Putamen (tissue), 1 donor: ENCODE measurements at regions not wholly inside any gene's neighbourhood (a gene's known extent, or its start where the extent isn't known, plus 50 kb on each side); places are given as distances from the start of the nearest gene placed in this dataset.

ENCODE experiments used
- DNase-seq: peaks from one replicate; pipeline ENCODE4 v3.0.0-alpha.2; 2016; ENCODE audit warnings: low spot score

DNA sequence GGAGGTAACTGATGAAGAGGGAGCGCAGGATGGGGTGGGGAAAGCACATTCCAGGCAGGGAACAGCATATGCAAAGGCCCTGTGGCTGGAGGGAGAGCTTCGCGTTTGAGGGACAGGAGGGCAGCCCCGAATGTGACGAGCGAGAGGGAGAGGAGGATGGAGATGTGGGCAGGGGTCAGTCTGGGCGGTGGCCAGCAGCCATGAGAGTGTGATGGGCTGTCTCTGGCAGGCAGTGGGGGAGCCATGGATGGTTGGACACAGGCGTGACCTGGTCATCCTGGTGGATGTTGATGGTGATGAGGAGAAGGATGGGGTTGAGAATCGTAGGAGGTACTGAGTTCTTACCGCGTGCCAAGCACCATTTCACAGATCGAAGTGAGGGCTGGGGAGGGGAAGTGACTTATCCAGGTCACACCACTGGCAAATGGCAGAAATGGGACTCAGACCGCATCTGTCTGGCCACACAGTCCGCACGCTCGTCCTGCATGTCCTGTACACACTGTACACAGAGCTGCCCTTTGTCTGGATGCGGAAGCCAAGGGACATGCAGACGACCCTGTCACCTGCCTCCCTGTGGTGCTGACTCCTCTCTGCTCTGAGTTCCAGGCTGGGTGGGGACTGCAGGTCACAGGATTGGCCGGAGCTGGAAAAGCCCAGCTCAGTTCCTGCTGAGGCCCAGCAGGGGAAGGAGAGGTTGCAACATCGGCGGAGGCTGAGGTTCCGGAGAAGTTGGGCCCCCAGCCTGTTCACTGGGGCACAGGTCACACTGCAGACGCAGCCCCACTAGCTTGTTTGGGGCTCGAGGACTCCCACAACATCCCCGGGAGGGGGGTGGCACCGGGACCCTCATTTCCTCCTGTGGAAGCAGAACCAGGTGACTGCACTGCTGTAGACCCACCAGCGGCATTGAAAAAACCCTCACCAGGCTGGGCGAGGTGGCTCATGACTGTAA, 165.6 kb upstream of the IER5L start:
- peak; percentile 46 for DNase-seq

- no peak for DNase-seq
Measured at GRCh38 chr9:129342591-129343423, 164.7 kb upstream of the IER5L start.

GRCh38 chr9:129341987-129342348, 163.9 kb upstream of the IER5L start:
- DNase-seq = no peak

DNA sequence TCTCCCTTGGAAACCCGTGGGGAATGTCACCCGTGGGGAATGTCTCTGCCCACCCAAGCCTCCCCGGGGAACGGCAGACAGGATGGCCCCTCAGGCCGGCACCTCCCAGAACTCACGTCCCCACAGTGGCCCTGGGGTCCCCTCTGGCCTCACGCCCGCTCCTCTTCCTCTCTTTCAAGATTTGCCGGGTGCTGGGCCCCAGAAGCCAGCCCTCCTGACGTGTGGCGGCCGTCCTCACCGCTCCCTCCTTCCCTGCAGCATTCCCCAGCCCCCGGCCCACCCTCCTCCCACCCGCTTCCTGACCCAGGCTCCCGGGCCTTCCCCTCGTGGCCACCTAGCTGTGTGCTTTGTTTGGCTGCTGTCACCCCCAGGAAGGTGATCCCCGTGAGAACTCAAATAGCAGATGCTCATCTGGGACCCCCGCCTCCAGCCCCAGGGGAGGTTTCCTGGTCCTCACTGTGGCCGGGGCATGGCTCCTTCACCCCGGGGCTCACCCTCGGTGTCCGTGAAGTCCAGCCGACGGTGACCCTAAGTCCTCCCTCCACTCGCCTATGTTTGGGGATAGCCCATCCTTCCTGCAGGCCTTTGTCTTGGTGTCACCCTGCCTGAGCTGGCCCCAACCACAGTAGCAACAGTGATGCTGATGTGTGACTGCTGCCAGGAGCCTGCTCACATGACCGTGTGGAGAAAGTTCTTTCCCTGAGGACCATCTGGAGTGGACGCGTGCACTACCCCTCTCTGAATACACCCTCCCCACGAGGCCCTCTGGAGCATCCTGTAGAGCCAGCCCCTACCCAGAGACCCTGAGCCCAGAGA, 163.3 kb upstream of the IER5L start:
- no peak for DNase-seq

DNA sequence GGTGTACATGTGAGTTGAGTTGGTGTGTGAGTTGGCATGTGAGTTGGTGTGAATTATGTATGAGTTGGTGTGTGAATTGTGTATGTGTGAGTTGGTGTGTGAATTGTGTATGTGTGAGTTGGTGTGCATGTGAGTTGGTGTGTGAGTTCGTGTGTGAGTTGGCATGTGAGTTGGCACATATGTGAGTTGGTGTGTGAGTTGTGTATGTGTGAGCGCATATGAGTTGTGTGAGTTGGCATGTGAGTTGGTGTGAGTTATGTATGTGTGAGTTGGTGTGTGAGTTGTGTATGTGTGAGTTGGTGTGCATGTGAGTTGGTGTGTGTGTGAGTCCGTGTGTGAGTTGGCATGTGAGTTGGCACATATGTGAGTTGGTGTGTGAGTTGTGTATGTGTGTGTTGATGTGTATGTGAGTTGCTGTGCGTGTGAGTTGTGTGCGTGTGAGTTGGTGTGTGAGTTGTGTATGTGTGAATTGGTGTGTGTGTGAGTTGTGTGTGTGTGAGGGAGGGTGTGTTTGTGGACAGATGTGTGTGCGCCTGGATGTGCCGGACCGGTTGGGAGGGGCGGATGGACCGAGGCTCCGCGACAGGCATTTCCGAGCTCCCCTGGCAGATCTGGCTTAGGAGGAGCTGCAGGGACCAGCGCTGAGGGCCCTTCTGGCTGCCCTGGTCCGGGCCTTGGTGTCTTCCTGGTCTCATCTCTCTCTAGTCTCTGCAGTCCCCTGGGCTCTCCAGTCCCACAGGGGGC, 162.5 kb upstream of the IER5L start:
- no peak for DNase-seq

DNA sequence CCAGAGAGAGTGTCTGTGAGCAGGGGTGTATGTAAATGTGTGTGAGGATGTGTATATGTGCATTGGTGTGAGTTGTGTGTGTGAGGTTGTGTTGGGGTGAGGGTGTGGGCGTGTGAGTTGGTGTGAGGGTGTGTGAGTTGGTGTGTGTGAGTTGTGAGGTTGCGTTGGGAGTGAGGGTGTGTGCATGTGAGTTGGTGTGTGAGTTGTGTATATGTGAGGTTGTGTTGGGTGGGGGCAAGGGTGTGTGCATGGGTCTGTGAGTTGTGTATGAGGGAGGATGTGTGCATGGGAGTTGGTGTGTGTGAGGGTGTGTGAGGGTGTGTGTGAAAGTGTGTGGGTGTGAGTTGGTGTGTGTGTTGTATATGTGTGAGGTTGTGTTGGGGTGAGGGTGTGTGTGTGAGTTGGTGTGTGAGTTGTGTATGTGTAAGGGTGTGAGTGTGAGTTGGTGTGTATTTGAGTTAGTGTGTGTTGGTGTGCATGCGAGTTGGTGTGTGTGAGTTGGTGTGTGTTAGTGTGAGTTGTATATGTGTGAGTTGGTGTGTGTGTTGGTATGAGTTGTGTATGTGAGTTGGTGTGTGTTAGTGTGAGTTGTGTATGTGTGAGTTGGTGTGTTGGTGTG, 161.6 kb upstream of the IER5L start:
- no peak for DNase-seq

- no peak for DNase-seq
Measured at GRCh38 chr9:129338724-129339430, 160.8 kb upstream of the IER5L start.

DNA sequence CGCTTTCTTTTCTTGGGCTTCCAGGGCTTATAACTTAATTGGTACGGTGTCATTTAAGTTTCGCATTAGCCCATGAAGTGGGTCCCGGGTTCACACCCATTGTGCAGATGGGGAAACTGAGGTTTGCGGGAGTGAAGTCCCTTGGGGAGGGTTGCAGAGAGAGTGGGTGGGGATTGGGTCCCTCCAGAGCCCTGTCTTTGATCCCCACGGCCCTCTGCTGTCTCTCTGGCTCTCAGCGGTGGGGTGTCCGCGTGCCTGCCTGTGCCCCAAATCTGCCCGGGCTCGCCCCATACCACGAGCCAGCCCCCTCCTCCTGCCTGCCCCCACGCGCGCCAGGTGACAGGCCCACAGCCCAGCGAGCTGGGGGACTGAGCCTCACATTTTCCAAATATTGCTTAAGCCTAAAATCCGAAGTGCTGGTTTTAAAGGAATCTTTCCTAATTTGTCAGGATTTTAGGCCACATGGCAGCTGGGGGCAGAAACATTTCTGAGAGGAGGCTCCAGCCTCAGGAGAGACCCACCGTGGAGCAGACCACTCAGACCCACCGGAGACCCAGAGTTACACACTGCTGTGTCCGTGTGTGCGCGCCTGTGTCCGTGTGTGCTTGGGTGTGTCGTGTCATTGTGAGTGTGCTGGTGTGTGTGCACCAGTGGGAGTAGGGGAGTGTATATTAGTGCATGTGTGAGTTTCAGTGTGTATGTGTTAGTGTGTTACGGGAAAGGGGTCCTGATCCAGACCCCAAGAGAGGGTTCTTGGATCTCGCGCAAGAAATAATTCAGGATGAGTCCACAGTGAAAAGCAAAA, 159.5 kb upstream of the IER5L start:
- no peak for DNase-seq

DNA sequence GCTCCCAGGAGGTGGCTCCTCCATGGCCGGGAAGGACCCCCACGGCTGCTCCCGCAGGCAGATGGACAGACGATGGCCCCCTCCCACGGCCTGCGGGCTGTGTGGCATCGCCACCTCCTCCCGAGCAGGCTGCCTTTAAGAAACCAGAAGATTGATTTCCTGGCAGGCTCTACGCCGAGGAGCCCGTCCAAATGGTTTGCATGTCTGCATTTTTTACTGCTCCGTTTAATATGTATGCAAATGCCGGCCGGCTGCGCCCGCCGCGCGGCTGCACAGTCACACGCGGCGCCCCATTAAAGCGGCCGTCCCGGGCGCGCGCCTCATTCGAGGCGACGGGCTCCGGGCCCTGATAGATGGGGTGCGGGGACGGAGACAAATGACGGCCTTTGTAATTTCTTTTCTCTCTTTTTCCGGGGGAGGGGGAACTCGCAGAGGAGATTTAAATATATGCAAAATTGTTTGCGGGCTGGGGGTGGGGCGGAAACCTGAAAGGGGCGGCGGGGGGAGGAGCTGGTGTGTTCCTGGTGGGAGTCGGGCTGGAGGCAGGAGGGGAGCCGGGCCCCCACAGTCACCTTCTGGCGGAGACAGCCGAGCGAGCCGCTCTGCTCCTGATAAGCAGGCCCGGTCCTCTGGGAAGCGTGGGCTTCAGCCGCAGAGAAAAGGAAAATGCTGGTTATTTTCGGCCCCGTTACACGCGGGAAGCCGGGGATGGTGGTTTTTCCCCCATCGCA, 158.7 kb upstream of the IER5L start:
- no peak for DNase-seq

GRCh38 chr9:129336130-129336528, 158.1 kb upstream of the IER5L start:
- DNase-seq = no peak

GRCh38 chr9:129335464-129336129, 157.5 kb upstream of the IER5L start:
- no peak for DNase-seq

DNA sequence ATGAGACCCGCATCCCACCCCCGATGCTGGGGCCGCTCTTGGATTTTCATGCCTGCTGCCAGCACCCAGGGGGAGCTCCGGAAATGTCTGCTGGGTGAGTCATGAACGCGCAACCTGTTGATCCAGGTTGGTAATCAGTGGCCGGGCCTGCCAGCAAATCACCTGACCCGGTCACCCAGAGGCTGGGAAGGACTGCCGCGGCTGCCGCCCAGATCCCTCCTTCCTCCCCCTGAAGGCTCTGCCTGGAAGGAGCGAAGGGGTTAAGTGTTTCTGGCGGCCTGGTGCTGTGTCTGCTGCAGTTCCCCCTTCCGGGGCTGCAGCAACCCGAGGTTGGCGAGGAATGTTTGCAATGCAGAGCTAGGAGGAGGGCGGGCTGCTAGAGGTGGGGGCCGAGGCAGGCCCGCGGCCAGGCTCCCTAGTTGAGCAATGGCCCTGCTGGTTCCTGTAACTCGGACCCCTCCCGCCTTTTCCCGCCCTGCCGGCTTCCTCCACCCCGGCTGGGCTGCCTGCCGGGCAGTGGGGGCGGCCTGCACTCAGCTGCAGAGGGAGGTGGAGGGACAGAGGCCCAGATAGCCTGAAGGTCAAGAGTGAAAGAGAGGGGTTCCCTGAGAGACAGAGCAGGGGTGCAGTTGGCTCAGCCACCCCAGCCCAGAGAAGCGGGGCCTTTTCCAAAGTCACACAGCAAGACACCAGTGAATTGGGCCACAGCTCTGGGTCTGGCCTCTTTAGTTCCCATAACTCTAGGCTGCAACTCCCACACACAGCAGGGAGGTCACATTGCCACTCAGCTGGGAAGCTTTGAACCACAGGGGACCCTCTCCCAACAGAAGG, 156.3 kb upstream of the IER5L start:
- DNase-seq = peak; percentile 63

DNA sequence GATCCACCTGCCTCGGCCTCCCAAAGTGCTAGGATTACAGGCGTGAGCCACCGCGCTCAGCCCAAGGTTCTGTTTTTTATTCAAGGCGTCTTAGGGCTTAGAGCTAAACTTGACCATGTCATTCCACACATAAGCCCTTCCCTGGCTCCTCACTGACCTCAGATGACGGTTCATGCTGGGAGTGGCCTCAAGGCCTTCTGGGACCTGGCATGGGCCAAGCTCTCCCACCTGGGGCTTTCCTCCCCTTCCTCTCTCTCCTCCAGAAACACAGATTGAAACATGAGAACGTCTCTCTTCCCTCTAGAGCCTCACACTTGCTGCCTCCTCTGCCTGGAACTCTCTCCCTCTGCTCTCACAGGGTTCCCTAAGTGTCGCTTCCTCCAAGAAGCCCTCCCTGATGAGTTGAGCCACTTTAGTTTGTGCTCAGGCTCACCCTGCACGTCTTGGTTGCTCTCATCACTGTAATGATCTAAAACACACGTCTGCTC, 155.6 kb upstream of the IER5L start:
- no peak for DNase-seq

- DNase-seq = no peak
Measured at GRCh38 chr9:129332581-129332980, 154.5 kb upstream of the IER5L start.

GRCh38 chr9:129331772-129332500, 153.9 kb upstream of the IER5L start:
- no peak for DNase-seq

- DNase-seq = no peak
Measured at GRCh38 chr9:129331493-129331765, 153.4 kb upstream of the IER5L start.
